Effector CD4-positive, alpha-beta T cell (primary cell): ENCODE measurements at regions not wholly inside any gene's neighbourhood (a gene's known extent, or its start where the extent isn't known, plus 50 kb on each side); places are given as distances from the start of the nearest gene placed in this dataset.

Experiments used
- DNase-seq: peaks from one replicate; pipeline ENCODE4 v3.0.0-alpha.2; 2020

GRCh38 chr13:107736731-107737130 is 478.6 kb downstream of the LIG4 start:
- no peak for DNase-seq

GRCh38 chr13:107736170-107736569 is 479.2 kb downstream of the LIG4 start:
- DNase-seq: no peak

DNA sequence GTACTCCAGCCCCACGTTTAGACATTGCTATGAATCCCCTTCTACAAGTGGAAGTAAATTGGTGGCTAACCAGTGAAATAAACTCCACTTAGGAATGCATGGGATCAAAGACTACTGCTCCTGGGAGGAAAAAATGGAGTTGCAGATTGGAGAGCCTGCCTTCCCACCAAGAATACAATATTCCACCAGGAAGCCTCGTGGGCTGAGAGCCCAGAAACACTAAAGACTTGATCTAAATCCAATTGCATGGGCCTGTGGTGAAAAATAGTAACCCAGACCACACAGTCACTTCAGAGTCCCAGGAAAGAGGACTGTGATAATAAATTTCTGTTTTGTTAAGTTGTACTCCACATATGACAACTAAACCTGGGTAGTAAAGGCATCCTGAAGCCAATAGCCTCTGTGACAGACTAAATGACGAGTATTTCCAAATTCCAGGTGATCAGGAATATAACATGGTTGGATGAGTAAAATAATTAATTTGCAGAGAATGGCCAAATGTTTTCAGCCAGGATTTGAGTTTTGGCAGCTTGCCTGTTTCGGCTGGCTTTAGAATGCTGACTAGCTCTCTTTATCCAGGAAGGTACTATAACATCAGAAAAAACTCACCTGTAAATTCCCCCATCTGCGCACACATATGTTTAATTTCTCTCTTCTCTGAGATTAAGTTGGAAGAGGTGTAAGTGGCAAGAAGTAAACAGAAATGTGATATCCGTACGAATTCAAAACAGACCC is 480.3 kb downstream of the LIG4 start:
- DNase-seq: no peak

DNA sequence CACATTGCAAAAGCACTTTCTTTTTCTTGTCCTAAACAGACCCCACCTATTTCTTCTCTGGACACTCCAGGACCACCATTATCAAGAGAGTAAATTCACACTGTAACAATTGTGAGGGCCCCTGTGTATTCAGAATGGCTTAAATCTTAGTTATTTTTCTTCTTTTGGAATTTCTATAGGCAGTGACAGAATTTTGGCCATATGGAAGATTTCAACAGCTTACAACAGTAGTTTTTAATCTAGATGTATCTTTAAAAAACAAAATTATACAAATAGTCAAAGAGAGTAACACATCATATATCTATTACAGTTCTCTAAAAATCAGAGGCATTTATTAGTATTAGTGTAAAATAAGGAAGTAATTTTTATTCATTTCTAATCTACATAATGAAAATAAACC is 482.1 kb downstream of the LIG4 start:
- no peak for DNase-seq

DNA sequence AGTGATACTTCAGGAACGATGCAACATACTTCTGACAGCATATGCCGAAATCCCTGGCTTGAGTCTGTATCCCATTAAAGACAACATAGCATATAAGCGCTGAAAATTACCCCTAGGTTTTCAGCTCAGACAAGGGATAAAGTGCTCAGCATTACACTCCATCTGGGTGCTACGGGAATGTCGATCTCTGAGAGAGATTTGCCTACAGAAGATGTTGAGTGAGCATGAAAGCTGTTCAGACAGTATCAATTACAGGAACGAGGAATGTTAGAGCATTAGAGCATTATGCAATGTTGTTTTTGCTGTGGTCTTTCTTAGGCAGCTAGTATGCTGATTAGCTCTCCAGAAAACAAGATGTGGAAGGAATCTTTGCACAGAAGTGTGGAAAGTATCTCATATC is 484.5 kb downstream of the LIG4 start:
- DNase-seq: no peak

DNA sequence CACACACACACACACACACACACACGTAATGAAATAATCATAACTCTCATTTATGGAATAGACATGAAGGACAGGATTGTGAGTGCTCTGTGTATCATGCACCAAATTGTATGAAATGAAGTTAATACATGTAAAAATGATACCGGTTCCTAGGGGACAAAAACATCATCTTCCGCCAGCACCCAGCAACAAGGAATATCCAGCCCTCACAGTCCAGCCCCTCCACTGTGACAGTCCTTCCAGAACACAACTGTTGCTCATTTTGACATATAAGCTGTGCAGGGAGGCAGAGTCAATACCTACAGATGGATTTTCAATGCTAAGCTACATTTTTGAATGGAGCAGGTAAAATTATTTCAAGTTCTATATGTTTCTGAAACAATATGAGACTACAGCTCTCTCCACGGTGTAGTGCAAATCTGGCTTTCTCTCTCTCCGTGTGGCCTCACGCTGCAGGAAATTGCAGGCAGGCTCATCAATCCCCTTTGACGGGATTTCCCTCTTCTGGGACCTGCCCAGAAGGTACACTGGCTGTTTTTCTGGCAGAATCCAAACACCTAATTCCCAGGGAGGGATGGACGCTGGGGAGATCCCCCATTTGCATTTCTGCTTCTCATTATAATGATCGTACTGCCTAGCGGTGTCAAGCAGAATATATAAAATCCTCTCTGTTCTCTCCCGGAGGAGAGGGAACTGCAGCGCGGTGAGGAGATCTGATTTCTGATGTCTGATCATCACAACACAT is 494.0 kb downstream of the LIG4 start:
- DNase-seq: no peak

- DNase-seq: no peak
Measured at GRCh38 chr13:107716741-107717140, 498.6 kb downstream of the LIG4 start.

GRCh38 chr13:107716241-107716640 is 499.1 kb downstream of the LIG4 start:
- DNase-seq: no peak

- no peak for DNase-seq
Measured at GRCh38 chr13:107715496-107715895, 499.8 kb downstream of the LIG4 start.

GRCh38 chr13:107713314-107713713 is 502.0 kb downstream of the LIG4 start:
- DNase-seq: no peak

DNA sequence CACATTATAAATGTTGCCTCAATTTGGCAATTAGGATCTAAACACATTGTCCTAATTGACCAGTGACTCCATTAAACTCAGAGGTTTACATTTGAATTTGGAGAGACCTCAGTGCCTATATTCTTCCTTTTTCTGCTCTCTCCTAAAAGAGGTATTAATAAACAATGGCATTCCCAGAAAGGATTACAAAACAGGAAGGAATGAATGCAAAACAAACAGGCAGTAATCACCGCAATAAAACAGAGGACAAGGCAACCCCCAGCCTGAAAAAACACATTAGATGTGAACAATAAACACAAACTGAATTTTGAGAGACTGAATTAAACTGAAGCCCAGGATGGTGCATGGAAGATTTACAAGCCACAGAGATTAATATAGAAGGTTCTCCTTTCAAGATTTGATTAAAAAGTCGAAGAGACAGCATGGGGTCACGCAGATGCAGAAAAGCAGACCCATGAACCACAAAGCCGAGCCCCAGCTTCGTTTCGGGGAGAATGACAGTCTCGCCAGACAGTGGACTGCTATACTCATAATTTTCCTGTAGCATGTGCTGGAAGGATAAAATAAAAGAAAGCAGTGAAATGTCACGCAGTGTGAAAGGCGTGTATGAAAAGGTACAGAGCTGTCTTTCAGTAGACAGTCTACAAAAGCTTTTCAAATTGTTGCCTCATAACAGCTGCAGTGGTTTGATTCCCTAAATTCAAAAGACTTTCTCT is 503.0 kb downstream of the LIG4 start:
- DNase-seq: no peak

DNA sequence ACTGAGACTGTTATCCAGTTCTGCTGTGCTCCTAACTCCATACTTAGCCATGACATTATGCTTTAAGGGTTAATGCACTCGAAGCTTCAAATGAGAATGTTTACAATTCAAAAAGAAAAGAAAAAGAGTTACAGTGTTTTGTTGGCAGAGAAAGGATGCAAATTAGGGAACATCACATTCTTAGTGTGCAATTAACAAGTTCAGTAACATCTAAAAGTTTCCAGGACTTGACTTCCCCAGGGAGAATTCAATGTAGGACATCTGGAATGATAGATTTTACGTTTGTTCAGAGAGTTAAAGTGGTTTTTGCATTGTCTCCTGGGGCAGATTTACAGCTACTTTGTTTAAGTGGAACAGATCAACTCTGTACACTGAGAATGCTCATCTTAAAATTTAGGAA is 525.2 kb downstream of the LIG4 start:
- no peak for DNase-seq

GRCh38 chr13:107685876-107686275 is 529.5 kb downstream of the LIG4 start:
- no peak for DNase-seq

- no peak for DNase-seq
Measured at GRCh38 chr13:107681600-107681999, 533.7 kb downstream of the LIG4 start.

DNA sequence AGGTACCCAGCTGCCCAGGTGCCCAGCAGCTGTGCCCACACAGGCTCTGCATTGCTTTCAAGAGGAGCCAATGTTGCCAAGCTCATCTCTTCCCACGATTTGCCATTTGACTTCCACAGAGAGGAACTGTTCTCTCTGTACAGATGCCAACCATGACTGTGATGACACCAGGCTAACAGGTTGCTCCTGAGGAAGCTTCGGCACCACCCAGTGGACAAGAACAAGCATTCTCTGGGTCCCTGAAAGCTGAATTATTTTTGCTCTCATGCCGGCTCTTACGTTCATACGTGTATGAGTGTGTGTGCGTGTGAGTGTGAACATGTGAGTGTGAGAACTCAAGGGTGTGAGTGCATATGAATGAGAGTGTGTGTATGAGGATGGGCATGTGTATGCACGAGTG is 535.2 kb downstream of the LIG4 start:
- no peak for DNase-seq

DNA sequence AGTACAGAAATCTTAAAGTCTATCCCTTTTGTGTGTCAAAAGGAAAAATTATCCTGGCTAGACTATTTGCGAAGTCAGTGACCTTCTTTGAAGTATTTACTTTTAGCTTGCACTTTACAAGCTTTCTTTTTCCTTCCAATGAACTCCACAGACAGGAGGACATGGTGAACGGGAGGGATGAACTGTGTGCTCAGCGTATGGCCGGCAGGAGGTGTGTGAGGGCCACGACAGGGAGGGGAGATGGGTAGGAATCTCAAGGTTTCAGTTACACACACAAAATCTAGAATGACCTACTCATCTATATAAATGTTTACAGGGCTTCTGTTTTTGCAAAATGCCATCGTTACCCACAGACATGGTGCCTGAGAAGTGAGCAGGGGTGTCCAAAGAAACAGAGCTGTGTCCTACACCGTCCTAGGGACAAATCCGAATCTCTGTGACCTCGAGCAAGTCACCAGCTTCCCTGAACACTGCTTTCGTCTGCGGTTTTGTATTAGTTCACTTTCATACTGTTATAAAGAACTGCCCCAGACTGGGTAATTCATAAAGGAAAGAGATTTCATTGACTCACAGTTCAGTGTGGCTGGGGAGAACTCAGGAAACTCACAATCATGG is 537.2 kb downstream of the LIG4 start:
- DNase-seq: no peak

DNA sequence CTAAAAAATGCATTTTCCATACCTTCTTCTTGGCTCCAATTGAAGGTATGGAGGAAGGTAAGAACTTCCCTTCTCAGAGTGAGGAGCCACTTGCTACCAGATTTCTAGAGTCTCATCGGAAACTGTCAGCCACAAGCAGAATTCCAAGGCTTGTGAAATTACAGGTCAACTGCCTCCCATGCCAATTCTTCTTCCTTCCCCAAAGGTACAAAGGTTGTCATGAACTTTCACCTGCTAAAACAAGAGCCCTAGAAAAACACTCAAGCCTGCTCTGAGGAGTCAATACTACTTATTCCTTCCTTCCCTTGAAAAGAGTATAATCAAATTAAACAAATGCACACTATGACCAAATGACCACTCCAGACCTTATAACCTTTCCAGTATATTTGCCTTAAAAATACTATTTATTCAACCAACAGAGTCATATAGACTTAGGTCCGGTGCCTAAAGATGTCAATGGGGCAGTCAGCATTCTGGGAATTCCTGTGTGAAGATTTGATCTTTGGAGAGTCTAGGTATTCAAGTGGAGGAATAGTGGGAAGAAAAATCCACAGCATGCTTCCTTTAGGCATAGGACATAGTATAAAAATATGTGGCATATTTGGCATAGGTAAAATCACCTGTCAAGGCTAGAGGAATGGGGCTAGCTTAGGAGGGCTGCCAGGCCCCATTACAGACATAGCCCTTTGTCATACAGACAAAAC is 539.3 kb downstream of the LIG4 start:
- DNase-seq: no peak

DNA sequence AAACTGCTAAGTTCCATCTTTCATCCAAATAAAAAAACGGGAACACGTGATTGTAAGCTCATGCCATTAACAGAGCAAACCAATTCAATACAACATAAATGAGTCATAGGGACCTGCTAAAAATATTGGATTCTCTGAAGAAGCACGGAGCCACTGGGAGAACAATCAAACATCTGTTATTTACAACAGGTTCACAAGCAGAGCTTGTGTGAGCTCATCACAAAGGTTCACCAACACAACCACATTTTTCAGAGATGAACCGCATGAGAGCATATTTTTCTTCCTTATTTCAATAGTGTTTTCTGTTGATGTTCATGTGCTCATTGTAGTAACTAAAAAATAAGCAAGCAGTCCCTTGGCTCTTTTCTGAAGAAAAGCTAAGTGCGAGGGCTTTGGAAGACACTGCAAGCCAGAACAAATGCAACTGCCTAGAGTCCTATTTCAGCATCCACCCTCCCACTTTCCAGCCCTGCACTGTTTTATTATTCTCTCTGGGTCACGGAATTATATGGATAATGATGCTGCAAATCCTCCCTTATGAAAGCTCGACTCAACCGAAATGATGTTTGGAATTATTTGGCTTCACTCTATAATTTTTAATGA is 545.8 kb downstream of the LIG4 start:
- DNase-seq: no peak

GRCh38 chr13:107665926-107666458 is 549.3 kb downstream of the LIG4 start:
- no peak for DNase-seq

DNA sequence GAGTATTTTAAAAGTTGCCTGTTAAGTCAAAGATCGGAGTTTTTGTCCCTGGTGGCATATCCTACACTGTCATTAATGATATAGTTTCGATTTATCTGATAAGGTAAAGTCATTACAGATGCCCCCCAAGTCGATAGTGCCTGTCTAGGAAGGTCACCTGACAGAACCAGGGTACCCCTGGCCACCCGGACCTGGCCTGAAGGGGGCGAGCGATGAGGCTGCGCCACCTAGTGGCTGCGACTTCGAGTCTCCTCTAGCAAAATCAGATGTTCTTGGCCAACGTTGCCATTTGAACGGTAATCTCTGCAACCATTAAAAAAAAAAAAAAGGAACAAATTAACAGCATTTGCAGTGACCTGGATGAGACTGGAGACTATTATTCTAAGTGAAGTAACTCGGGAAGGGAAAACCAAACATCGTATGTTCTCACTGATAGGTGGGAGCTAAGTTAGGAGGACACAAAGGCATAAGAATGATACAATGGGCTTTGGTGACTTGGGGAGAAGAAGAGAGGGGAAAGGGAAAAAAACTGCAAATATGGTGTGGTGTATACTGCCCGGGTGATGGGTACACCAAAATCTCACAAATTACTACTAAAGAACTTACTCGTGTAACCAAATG is 565.1 kb downstream of the LIG4 start:
- no peak for DNase-seq

GRCh38 chr13:107649079-107649478 is 566.3 kb downstream of the LIG4 start:
- no peak for DNase-seq

DNA sequence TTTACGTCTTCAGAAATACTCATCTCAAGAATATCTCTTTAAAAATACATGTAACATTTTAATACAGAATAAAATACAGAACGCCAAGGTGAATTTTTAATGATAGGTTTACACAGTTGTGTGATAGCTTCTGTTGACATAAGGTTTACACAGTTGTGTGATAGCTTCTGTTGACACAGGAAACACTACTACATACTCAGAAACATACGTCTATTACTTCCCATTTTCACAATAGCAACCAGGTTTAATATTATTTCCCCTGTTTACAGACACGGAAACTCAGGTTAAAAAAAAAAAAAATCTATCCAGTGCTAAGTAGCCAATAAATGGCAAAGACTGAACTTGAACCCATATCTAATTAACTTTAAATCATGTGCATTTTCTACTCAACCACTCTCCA is 571.2 kb downstream of the LIG4 start:
- DNase-seq: no peak
